ENCODE measurements at regions not wholly inside any gene's neighbourhood (a gene's known extent, or its start where the extent isn't known, plus 50 kb on each side); places are given as distances from the start of the nearest gene placed in this dataset.
"Not testable (repeated sequence)": the region's sequence is repeated elsewhere in the genome, so short reads cannot be mapped to it uniquely, and the experiment has no call there.

GRCh38 chr20:53669517-53670313, 76.1 kb upstream of the ZNF217 start:
- DNase-seq (ENCODE audit: low spot score): not testable (repeated sequence)

- DNase-seq (ENCODE audit: low spot score): no peak
Observed at GRCh38 chr20:53668992-53669391, 75.4 kb upstream of the ZNF217 start.

DNA sequence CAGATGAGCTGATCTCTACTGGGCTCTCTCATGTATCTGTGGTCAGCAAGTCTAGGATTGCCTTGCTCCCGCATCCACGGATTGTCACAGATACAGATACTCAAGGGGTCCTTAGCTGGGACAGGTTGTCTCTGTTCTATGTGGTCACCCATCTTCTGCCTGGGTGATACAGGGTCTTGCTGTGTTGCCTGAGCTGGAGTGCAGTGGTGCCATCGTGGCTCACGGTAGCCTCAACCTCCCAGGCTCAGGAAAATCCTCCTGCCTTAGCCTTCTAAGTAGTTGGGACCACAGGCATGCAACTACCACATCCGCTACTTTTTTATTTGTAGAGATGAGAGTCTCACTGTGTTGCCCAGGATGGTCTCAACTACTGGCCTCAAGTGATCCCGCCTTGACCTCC, 72.5 kb upstream of the ZNF217 start:
- DNase-seq (ENCODE audit: low spot score): no peak

DNA sequence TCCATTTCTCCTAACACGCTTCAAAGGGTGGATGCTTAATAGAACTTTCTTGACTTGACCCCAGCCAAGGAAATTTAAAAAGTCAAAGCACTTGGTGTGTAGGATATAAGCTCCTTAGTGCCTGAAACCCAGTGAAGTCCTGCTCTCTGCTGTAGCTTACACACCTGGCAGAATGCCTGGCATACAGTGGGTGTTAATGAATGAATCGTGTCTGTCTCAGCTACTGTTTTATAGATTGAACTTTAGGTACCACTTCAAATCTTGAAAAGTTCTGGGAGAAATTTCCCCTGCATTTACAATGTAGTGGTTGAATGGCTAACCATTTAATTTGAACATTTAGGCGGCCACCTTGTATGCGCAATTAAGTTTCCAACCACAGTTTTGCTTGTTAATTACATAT, 70.5 kb upstream of the ZNF217 start:
- no peak for DNase-seq (ENCODE audit: low spot score)

DNA sequence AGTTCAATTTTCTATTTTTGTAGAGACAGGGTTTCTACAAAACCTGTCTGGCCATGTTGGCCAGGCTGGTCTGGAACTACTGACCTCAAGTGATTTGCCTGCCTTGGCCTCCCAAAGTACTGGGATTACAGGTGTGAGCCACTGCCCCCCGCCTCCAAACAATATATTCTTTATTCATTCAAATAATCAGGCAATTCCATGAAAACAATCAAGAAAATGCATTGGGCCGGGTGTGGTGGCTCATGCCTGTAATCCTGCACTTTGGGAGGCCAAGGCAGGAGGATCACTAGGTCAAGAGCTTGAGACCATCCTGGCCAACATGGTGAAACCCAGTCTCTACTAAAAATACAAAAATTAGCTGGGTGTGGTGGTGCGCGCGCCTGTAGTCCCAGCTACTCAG, 69.9 kb upstream of the ZNF217 start:
- DNase-seq (ENCODE audit: low spot score): not testable (repeated sequence)

DNA sequence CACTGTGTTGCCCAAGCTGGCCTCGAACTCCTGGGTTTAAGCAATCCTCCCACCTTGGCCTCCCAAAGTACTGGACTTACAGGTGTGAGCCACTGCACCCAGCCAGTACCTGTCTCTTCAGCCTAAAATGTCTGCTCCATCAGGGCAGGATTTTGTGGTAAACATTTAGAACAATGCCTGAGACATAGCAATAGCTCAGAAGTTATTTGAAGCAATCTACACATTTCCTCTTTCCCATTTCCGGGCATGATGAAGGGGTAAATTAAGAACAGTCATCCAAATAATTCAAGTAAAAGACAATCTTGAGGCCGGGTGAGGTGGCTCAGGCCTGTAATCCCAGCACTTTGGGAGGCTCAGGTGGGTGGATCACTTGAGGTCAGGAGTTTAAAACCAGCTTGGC, 69.0 kb upstream of the ZNF217 start:
- no peak for DNase-seq (ENCODE audit: low spot score)

- DNase-seq (ENCODE audit: low spot score): no peak
Observed at GRCh38 chr20:53660947-53661381, 67.3 kb upstream of the ZNF217 start.

GRCh38 chr20:53660078-53660909, 66.7 kb upstream of the ZNF217 start:
- peak; percentile 96 for DNase-seq (ENCODE audit: low spot score)

- DNase-seq (ENCODE audit: low spot score): no peak
Observed at GRCh38 chr20:53658973-53659372, 65.3 kb upstream of the ZNF217 start.

DNA sequence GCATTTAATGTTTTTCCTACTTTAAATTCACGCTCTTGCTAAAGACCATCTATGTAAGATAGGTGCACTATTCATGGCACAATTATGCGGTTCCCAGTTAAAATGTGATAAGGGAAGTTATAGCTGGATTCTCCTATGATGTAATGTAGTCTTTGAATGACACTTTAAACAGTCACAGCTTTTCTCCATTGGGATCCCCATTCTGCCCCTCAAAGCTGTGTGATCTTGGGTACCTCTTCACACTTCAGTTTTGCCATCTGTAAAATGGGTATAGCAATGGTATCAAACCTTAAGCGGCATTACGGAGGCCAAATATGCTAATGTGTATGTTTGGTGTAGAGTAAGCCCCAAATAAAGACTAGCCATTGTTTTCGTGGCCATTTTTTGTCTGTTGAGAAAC, 64.7 kb upstream of the ZNF217 start:
- no peak for DNase-seq (ENCODE audit: low spot score)

GRCh38 chr20:53657732-53658131, 64.1 kb upstream of the ZNF217 start:
- DNase-seq (ENCODE audit: low spot score): no peak

DNA sequence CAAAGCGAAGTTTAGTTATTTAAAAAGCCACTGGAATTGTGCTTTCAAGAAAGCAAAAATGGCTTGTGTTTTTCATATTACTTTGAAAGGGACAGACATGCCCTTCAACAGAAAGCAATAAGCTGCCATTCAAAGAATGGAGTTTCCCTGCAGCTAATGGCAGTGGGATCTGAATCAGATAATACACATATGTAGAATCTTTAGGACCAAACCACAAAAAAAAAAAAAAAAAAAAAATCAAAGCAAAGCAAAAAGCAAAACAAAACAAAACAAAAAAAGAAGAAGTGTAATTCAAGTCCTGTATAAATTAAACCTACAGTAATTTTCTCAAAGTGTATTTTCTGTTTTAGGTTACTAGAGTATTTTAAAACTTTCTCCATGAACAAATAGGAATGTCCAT, 63.6 kb upstream of the ZNF217 start:
- DNase-seq (ENCODE audit: low spot score): no peak

- peak; percentile 45 for DNase-seq (ENCODE audit: low spot score)
Observed at GRCh38 chr20:53656293-53657202, 62.9 kb upstream of the ZNF217 start.

DNA sequence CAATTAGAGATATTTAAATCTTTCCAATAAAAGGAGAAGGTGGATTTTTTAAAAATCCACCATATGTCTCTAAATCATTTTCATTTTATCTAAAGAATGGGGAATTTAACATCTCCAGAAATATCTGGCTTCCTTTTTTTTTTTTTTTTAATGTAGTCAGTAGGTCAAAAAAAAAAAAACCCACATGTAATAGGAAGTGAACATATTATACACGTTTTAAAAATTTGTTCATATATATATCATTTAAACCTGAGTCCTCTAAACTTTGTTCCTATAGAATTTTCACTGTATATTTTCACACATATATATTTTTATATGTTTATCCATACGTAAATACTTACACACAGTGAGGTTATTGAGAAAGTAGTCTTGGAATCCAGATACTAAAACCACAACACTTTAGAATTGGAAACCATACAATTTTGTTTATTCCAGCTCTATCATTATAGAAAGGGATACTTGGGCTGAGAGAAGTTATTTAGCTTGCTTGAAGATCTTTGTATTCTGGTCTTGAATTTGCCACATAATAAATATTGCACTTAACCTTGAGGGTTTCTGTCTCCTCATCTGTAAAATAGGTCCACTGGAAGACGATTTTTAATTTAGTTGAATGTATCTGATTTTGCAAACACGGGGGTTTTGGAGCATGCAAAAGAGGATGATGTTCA, 62.1 kb upstream of the ZNF217 start:
- DNase-seq (ENCODE audit: low spot score): no peak

DNA sequence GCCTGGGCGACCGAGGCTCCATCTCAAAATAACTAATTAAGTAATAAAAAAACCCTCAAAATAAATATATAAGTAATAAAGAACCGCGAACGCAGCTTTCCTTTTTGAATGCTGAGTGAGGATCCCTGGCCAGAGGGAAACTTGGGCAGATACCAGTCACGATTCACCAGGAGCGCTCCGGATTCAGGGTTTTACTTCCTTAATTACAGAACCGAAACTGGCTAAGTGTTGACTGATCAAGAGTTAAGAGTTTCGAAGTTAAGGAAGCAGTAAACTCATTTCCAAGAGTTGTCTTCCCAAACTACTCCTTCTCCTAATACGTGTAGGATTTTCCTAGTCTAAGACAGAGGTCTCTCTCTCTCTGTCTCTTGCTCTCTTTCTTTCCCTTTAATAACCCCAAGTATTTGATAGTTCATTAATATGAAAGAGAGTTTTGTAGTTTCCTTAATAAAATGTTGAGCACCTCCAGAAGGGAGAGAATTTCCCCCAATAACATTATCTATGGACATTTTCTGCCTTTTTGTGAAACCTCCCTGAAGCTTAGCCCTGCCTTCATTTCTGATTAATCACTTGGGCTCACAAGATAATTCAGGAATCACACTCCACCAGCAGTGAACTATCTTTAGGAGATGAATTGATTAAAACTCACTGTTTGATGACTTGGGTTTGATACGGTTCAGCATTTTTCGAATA, 61.4 kb upstream of the ZNF217 start:
- DNase-seq (ENCODE audit: low spot score): no peak

DNA sequence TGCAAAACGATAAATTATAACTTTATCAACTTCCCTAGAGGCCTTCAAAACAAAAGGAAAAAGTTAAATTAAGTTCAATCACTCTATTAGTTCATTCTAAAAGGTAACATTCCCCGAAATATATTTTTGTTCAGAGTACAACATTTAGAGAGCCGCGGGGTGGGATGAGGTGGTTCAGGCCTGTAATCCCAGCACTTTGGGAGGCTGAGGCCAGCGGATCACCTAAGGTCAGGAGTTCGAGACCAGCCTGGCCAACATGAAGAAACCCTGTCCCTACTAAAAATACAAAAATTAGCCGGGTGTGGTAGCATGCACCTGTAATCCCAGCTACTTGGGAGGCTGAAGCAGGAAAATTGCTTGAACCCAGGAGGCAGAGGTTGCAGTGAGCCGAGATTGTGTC, 60.9 kb upstream of the ZNF217 start:
- not testable (repeated sequence) for DNase-seq (ENCODE audit: low spot score)

- DNase-seq (ENCODE audit: low spot score): peak; percentile 52
Observed at GRCh38 chr20:53652859-53653517, 59.3 kb upstream of the ZNF217 start.

DNA sequence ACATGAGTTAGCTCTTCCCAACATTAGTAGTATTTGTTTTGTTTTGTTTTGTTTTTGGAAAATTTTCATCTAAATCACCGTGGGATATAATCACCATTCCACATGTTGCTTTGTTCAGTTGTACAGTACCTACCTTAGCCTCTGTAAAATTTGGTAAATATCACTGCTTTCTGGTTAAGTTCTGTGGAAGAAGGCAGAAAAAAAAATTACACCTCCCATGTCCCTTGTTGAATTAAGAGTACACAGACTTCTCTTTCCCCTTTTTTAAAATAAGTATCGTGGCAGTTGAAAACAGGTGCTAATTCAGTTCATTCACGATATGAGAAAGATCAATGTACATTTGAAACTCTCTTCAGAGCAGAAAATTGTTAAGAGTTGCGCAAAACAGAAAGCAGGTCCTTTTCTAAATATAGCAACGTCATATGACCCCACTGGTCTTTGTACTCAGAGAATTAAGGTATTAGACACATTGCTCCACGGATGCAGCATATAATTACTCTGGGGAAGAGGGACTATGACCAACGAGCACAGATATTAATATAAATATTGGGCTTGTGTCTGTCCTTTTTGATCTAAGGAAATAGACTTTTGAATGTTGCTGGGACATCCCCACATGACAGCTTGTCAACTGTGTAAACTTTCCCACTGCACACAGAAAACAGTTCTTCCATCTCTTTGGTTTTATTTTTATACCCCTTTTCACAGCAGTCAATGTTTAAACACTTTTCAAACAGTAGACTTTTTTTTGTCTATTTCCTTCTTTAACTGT, 58.6 kb upstream of the ZNF217 start:
- DNase-seq (ENCODE audit: low spot score): peak; percentile 39

DNA sequence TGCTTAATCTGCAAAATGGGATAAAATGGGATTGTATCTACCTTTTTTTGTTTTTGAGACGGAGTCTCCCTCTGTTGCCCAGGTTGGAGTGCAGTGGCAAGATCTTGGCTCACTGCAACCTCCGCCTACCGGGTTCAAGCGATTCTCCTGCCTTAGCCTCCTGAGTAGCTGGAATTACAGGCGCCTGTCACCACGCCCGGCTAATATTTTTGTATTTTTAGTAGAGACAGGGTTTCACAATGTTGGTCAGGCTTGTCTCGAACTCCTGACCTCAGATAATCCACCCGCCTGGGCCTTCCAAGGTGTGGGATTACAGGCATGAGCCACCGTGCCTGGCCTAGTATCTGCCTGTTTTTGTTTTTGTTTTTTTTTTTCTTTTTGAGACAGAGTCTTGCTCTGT, 55.9 kb upstream of the ZNF217 start:
- DNase-seq (ENCODE audit: low spot score): not testable (repeated sequence)
